Hepatocyte (in vitro differentiated cells): ENCODE measurements at regions not wholly inside any gene's neighbourhood (a gene's known extent, or its start where the extent isn't known, plus 50 kb on each side); places are given as distances from the start of the nearest gene placed in this dataset.

Source experiments
- EZH2 ChIP-seq: fragments of 200-600 bp; sonication (generic); IDR thresholded peaks from 2 replicates; pipeline ENCODE4 v1.6.1; 2016; ENCODE audit warnings: antibody characterized with exemption, mild to moderate bottlenecking, borderline replicate concordance
- EZH2phosphoT487 ChIP-seq: fragments of 200-600 bp; sonication (generic); IDR thresholded peaks from one replicate; pipeline ENCODE4 v1.6.1; 2018; ENCODE audit warnings: antibody characterized with exemption, mild to moderate bottlenecking, low read depth, moderate library complexity; ENCODE audit not compliant: unreplicated experiment, severe bottlenecking
- TF ChIP-seq, protein P1 (sequence below): fragments of 200-600 bp; sonication (generic); IDR thresholded peaks from 2 replicates; pipeline ENCODE4 v1.5.1; 2016; ENCODE audit warnings: antibody characterized with exemption, mild to moderate bottlenecking; ENCODE audit not compliant: poor library complexity

DNA sequence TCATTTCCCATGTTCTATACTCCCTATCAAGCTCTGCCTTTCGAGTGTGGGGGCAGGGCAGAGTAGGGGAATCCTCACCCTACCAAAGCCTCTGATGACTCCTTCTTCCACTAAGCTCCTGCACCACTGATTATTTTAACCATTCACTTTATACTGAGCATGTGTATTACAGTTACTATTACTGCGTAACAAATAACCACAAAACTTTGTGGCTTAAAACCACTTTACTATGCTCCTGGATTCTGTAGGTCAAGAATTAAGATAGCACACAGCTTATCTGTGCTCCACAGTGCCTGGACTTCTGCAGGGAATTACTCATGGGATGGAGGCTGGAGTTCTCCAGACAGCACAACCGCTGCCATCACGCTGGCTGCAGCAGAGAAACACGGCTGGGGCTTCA, 117.4 kb upstream of the DNAJC10 start:
- TF ChIP-seq, protein P1, sequence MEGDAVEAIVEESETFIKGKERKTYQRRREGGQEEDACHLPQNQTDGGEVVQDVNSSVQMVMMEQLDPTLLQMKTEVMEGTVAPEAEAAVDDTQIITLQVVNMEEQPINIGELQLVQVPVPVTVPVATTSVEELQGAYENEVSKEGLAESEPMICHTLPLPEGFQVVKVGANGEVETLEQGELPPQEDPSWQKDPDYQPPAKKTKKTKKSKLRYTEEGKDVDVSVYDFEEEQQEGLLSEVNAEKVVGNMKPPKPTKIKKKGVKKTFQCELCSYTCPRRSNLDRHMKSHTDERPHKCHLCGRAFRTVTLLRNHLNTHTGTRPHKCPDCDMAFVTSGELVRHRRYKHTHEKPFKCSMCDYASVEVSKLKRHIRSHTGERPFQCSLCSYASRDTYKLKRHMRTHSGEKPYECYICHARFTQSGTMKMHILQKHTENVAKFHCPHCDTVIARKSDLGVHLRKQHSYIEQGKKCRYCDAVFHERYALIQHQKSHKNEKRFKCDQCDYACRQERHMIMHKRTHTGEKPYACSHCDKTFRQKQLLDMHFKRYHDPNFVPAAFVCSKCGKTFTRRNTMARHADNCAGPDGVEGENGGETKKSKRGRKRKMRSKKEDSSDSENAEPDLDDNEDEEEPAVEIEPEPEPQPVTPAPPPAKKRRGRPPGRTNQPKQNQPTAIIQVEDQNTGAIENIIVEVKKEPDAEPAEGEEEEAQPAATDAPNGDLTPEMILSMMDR, result no peak
- TF ChIP-seq EZH2 (no peak), EZH2phosphoT487 (no peak)
